ENCODE measurements at regions not wholly inside any gene's neighbourhood (a gene's known extent, or its start where the extent isn't known, plus 50 kb on each side); places are given as distances from the start of the nearest gene placed in this dataset.

DNA sequence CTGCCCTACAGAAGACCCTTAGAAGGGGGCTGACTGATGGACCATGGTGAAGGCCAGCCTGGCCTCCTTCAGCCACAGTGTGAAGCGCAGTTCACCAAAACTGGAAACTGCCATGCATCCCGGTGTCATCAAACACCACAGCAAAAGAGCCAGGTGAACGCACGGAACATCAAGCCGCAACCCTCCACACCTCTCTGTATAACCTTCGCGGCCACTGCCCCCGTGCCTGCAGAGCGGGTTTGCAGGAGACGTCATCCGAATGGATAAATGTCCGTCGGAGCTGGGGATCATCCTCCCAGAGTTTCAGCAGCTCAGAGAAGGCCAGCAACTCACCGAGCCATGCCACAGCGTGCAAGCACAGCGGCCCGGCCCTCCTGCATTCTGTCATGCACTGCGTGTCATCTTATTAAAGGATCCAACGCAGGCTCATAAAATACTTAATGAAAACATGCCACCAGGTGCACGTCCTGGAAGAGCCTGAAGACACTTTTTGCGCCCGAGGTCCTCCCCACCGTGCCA lies 309.9 kb downstream of the BRD1 start:
- Histone ChIP-seq H3K4me2 (no peak overlapping the region), H3K4me3 (no peak overlapping the region), H3K36me3 (ENCODE audit: insufficient read depth) (no peaks in the 10 kb centered on the region), H3K9me2 (ENCODE audit: insufficient read depth) (no peaks in the 10 kb centered on the region), H3K27ac (ENCODE audit: low read depth) (no peak overlapping the region), H3K79me2 (replicated peaks; ENCODE audit: insufficient read depth) (no peaks in the 10 kb centered on the region), H3K27me3 (ENCODE audit: insufficient read depth) (no peaks in the 10 kb centered on the region), H3K4me1 (ENCODE audit: insufficient read depth) (no peaks in the 10 kb centered on the region), H3F3A (replicated peaks; ENCODE audit: low read depth) (no peaks in the 10 kb centered on the region), H4K20me1 (replicated peaks; ENCODE audit: insufficient read depth) (no peaks in the 10 kb centered on the region), H2AFZ (no peak overlapping the region)
- peaks cover 31% of the 10 kb centered on the region for H3K4me1 Mint-ChIP-seq
- peaks cover 2% of the 10 kb centered on the region; the same call in 1 of the 3 replicates for H3K36me3 Mint-ChIP-seq (ENCODE audit: low read depth)
- no peak overlapping the region for H3K27ac Mint-ChIP-seq
- peaks cover 8% of the 10 kb centered on the region for H3K27me3 Mint-ChIP-seq (ENCODE audit: insufficient read depth, low read depth, poor library complexity)
- no peak overlapping the region for H3K4me3 Mint-ChIP-seq
- TF ChIP-seq, protein P1, sequence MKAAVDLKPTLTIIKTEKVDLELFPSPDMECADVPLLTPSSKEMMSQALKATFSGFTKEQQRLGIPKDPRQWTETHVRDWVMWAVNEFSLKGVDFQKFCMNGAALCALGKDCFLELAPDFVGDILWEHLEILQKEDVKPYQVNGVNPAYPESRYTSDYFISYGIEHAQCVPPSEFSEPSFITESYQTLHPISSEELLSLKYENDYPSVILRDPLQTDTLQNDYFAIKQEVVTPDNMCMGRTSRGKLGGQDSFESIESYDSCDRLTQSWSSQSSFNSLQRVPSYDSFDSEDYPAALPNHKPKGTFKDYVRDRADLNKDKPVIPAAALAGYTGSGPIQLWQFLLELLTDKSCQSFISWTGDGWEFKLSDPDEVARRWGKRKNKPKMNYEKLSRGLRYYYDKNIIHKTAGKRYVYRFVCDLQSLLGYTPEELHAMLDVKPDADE (IDR thresholded peaks at IDR 0.05), result no peak
- TF ChIP-seq CREB1 (CRISPR knock-in tag; IDR thresholded peaks at IDR 0.05; ENCODE audit: low read depth) (no peak), EZH2phosphoT487 (IDR thresholded peaks at IDR 0.05; ENCODE audit: unreplicated experiment) (no peak), STAT1 (IDR thresholded peaks at IDR 0.05; ENCODE audit: unreplicated experiment) (no peak), ZNF114 (CRISPR knock-in tag; IDR thresholded peaks at IDR 0.05) (no peak), JUNB (IDR thresholded peaks at IDR 0.05; ENCODE audit: unreplicated experiment) (no peak), ZNF331 (CRISPR knock-in tag; IDR thresholded peaks at IDR 0.05; ENCODE audit: low read depth) (no peak), NANOG (IDR thresholded peaks at IDR 0.05; ENCODE audit: borderline replicate concordance) (no peak), POLR2AphosphoS5 (IDR thresholded peaks at IDR 0.05; ENCODE audit: low read depth) (no peak), EZH2 (IDR thresholded peaks at IDR 0.05; ENCODE audit: low read depth, unreplicated experiment) (no peak)
- TF ChIP-seq, protein P2, sequence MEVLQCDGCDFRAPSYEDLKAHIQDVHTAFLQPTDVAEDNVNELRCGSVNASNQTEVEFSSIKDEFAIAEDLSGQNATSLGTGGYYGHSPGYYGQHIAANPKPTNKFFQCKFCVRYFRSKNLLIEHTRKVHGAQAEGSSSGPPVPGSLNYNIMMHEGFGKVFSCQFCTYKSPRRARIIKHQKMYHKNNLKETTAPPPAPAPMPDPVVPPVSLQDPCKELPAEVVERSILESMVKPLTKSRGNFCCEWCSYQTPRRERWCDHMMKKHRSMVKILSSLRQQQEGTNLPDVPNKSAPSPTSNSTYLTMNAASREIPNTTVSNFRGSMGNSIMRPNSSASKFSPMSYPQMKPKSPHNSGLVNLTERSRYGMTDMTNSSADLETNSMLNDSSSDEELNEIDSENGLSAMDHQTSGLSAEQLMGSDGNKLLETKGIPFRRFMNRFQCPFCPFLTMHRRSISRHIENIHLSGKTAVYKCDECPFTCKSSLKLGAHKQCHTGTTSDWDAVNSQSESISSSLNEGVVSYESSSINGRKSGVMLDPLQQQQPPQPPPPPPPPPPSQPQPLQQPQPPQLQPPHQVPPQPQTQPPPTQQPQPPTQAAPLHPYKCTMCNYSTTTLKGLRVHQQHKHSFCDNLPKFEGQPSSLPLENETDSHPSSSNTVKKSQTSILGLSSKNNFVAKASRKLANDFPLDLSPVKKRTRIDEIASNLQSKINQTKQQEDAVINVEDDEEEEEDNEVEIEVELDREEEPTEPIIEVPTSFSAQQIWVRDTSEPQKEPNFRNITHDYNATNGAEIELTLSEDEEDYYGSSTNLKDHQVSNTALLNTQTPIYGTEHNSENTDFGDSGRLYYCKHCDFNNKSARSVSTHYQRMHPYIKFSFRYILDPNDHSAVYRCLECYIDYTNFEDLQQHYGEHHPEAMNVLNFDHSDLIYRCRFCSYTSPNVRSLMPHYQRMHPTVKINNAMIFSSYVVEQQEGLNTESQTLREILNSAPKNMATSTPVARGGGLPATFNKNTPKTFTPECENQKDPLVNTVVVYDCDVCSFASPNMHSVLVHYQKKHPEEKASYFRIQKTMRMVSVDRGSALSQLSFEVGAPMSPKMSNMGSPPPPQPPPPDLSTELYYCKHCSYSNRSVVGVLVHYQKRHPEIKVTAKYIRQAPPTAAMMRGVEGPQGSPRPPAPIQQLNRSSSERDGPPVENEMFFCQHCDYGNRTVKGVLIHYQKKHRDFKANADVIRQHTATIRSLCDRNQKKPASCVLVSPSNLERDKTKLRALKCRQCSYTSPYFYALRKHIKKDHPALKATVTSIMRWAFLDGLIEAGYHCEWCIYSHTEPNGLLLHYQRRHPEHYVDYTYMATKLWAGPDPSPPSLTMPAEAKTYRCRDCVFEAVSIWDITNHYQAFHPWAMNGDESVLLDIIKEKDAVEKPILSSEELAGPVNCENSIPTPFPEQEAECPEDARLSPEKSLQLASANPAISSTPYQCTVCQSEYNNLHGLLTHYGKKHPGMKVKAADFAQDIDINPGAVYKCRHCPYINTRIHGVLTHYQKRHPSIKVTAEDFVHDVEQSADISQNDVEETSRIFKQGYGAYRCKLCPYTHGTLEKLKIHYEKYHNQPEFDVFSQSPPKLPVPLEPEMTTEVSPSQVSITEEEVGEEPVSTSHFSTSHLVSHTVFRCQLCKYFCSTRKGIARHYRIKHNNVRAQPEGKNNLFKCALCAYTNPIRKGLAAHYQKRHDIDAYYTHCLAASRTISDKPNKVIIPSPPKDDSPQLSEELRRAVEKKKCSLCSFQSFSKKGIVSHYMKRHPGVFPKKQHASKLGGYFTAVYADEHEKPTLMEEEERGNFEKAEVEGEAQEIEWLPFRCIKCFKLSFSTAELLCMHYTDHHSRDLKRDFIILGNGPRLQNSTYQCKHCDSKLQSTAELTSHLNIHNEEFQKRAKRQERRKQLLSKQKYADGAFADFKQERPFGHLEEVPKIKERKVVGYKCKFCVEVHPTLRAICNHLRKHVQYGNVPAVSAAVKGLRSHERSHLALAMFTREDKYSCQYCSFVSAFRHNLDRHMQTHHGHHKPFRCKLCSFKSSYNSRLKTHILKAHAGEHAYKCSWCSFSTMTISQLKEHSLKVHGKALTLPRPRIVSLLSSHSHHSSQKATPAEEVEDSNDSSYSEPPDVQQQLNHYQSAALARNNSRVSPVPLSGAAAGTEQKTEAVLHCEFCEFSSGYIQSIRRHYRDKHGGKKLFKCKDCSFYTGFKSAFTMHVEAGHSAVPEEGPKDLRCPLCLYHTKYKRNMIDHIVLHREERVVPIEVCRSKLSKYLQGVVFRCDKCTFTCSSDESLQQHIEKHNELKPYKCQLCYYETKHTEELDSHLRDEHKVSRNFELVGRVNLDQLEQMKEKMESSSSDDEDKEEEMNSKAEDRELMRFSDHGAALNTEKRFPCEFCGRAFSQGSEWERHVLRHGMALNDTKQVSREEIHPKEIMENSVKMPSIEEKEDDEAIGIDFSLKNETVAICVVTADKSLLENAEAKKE (CRISPR knock-in tag; IDR thresholded peaks at IDR 0.05), result no peak
- TF ChIP-seq, protein P3, sequence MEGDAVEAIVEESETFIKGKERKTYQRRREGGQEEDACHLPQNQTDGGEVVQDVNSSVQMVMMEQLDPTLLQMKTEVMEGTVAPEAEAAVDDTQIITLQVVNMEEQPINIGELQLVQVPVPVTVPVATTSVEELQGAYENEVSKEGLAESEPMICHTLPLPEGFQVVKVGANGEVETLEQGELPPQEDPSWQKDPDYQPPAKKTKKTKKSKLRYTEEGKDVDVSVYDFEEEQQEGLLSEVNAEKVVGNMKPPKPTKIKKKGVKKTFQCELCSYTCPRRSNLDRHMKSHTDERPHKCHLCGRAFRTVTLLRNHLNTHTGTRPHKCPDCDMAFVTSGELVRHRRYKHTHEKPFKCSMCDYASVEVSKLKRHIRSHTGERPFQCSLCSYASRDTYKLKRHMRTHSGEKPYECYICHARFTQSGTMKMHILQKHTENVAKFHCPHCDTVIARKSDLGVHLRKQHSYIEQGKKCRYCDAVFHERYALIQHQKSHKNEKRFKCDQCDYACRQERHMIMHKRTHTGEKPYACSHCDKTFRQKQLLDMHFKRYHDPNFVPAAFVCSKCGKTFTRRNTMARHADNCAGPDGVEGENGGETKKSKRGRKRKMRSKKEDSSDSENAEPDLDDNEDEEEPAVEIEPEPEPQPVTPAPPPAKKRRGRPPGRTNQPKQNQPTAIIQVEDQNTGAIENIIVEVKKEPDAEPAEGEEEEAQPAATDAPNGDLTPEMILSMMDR (conservative IDR thresholded peaks at IDR 0.05; ENCODE audit: low read depth in 2 of 2), result no peak
- TF ChIP-seq, protein P4, sequence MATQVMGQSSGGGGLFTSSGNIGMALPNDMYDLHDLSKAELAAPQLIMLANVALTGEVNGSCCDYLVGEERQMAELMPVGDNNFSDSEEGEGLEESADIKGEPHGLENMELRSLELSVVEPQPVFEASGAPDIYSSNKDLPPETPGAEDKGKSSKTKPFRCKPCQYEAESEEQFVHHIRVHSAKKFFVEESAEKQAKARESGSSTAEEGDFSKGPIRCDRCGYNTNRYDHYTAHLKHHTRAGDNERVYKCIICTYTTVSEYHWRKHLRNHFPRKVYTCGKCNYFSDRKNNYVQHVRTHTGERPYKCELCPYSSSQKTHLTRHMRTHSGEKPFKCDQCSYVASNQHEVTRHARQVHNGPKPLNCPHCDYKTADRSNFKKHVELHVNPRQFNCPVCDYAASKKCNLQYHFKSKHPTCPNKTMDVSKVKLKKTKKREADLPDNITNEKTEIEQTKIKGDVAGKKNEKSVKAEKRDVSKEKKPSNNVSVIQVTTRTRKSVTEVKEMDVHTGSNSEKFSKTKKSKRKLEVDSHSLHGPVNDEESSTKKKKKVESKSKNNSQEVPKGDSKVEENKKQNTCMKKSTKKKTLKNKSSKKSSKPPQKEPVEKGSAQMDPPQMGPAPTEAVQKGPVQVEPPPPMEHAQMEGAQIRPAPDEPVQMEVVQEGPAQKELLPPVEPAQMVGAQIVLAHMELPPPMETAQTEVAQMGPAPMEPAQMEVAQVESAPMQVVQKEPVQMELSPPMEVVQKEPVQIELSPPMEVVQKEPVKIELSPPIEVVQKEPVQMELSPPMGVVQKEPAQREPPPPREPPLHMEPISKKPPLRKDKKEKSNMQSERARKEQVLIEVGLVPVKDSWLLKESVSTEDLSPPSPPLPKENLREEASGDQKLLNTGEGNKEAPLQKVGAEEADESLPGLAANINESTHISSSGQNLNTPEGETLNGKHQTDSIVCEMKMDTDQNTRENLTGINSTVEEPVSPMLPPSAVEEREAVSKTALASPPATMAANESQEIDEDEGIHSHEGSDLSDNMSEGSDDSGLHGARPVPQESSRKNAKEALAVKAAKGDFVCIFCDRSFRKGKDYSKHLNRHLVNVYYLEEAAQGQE (IDR thresholded peaks at IDR 0.05; ENCODE audit: unreplicated experiment), result no peak
- DNase-seq (ENCODE audit: low spot score) (no peak), ATAC-seq (no peak)
- H3K9me3 Mint-ChIP-seq, result peaks cover 6% of the 10 kb centered on the region

Data from GM23338 (cell line).